Fibroblast of lung (primary cell): ENCODE measurements at regions not wholly inside any gene's neighbourhood (a gene's known extent, or its start where the extent isn't known, plus 50 kb on each side); places are given as distances from the start of the nearest gene placed in this dataset.

Experiments used
- DNase-seq, 2 donors: peaks; one replicate each; pipeline versions ENCODE4 v3.0.0 to v3.0.0-alpha.2; 2010; ENCODE audit warnings: low read depth in 2 of 2
- H2AFZ ChIP-seq: 2 replicates; pipeline ENCODE4 v1.5.1; 2012; ENCODE audit warnings: low read length, control low read depth, inconsistent platforms
- H3K27ac ChIP-seq: 2 replicates; pipeline ENCODE4 v1.5.1; 2011; ENCODE audit warnings: low read length, control low read depth; ENCODE audit not compliant: insufficient read depth
- H3K27me3 ChIP-seq: 2 replicates; pipeline ENCODE4 v1.5.1; 2011; ENCODE audit warnings: mild to moderate bottlenecking, low read length; ENCODE audit not compliant: control insufficient read depth, insufficient read depth
- H3K36me3 ChIP-seq: 2 replicates; pipeline ENCODE4 v1.5.1; 2011; ENCODE audit warnings: low read length; ENCODE audit not compliant: control insufficient read depth, insufficient read depth
- H3K4me1 ChIP-seq: 2 replicates; pipeline ENCODE4 v1.5.1; 2011; ENCODE audit warnings: low read length; ENCODE audit not compliant: control insufficient read depth, insufficient read depth; ENCODE audit errors: extremely low read depth
- H3K4me2 ChIP-seq: 2 replicates; pipeline ENCODE4 v1.5.1; 2011; ENCODE audit warnings: low read length, control low read depth; ENCODE audit not compliant: insufficient read depth; ENCODE audit errors: extremely low read depth
- H3K4me3 ChIP-seq, 4 experiments: fragments of 200-600 bp in 1 of 4; sonication (generic) in 1 of 4; replicated peaks in 1 of 4; 2 replicates each; pipeline ENCODE4 v1.5.1; 2011 to 2016; ENCODE audit warnings: low read length in 4 of 4, low read depth in 3 of 4, mild to moderate bottlenecking in 3 of 4, control low read depth in 2 of 4, inconsistent platforms in 1 of 4, mixed read lengths in 1 of 4; ENCODE audit not compliant: insufficient read depth in 1 of 4; ENCODE audit errors: control extremely low read depth in 1 of 4
- H3K79me2 ChIP-seq: 2 replicates; pipeline ENCODE4 v1.5.1; 2012; ENCODE audit warnings: mild to moderate bottlenecking, low read length, inconsistent platforms; ENCODE audit not compliant: control insufficient read depth, insufficient read depth
- H3K9ac ChIP-seq: 2 replicates; pipeline ENCODE4 v1.5.1; 2011; ENCODE audit warnings: mild to moderate bottlenecking, low read length, control low read depth; ENCODE audit not compliant: insufficient read depth
- H3K9me3 ChIP-seq: 2 replicates; pipeline ENCODE4 v1.5.1; 2012; ENCODE audit warnings: low read depth, low read length; ENCODE audit not compliant: control insufficient read depth, insufficient read depth
- H4K20me1 ChIP-seq: 2 replicates; pipeline ENCODE4 v1.5.1; 2011; ENCODE audit warnings: low read length; ENCODE audit not compliant: control insufficient read depth, insufficient read depth; ENCODE audit errors: extremely low read depth
- EZH2 ChIP-seq: IDR thresholded peaks from 2 replicates; pipeline ENCODE4 v1.5.1; 2012; ENCODE audit warnings: low read length, control low read depth, mild to moderate bottlenecking; ENCODE audit errors: missing control alignments
- TF ChIP-seq, protein P1 (sequence below), 2 donors: IDR thresholded peaks in 1 of 2; conservative IDR thresholded peaks in 1 of 2; 1 replicate in 1 of 2; 2 replicates in 1 of 2; pipeline ENCODE4 v1.5.1; 2011 to 2012; ENCODE audit warnings: low read length in 2 of 2, control low read depth in 1 of 2, inconsistent platforms in 1 of 2, low read depth in 1 of 2, mild to moderate bottlenecking in 1 of 2

DNA sequence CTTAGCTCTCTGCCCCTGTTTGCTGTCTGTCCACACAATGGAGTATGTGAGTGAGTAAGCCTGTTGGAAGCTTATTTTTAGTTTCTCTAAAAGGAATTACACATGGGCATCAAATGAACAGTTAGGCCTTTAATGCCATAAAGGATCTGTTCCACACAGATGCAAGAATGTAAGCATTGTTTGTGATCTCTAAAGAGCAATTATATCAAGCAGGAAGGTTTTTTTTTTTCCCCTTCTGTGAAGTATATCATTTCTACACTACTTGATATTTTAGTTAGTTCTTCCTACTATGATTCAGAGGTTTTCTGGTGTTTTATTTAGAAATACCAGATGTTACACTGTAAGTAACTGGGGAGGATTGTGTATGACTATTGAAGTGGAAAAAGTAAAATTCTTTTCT lies 627.5 kb downstream of the COL12A1 start:
- Histone ChIP-seq H3K4me3 (no peak overlapping the region), H3K9ac (no peak overlapping the region), H3K27ac (no peak overlapping the region), H3K9me3 (no peaks in the 10 kb centered on the region), H4K20me1 (no peaks in the 10 kb centered on the region), H2AFZ (no peak overlapping the region), H3K36me3 (no peaks in the 10 kb centered on the region), H3K79me2 (no peaks in the 10 kb centered on the region), H3K27me3 (no peaks in the 10 kb centered on the region), H3K4me1 (peaks cover 2% of the 10 kb centered on the region), H3K4me2 (no peak overlapping the region)
- DNase-seq: peak; percentile 75 to 85
- no peak for TF ChIP-seq EZH2
- TF ChIP-seq, protein P1, sequence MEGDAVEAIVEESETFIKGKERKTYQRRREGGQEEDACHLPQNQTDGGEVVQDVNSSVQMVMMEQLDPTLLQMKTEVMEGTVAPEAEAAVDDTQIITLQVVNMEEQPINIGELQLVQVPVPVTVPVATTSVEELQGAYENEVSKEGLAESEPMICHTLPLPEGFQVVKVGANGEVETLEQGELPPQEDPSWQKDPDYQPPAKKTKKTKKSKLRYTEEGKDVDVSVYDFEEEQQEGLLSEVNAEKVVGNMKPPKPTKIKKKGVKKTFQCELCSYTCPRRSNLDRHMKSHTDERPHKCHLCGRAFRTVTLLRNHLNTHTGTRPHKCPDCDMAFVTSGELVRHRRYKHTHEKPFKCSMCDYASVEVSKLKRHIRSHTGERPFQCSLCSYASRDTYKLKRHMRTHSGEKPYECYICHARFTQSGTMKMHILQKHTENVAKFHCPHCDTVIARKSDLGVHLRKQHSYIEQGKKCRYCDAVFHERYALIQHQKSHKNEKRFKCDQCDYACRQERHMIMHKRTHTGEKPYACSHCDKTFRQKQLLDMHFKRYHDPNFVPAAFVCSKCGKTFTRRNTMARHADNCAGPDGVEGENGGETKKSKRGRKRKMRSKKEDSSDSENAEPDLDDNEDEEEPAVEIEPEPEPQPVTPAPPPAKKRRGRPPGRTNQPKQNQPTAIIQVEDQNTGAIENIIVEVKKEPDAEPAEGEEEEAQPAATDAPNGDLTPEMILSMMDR (conservative IDR thresholded peaks at IDR 0.05 in 1 of 2, IDR thresholded peaks at IDR 0.05 in 1 of 2; ENCODE audit: low read depth in 1 of 2, low read length in 2 of 2): no peak

DNA sequence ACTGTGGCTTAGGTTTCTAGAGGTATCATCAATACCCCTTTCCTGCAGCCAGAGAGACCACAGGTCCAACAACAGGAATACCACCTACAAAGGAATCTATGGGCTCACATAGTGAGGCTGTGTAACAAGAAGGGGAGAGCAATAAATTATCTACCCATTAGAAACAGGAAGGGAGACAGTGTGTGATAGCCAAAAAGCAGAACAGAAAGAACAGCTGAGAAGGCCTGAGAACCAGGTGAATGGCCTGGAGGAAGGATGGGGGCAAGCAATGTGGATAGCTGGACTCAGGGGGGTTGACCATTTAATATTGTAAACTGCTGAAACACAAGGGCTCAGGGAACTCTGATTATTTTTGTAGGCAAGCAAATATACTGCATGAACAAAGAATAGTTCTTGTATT lies 628.2 kb downstream of the COL12A1 start:
- no peaks in the 10 kb centered on the region for H3K79me2 ChIP-seq
- no peak overlapping the region for H2AFZ ChIP-seq
- H3K4me3 ChIP-seq: no peak overlapping the region
- H3K4me1 ChIP-seq: peaks cover 2% of the 10 kb centered on the region
- H3K4me2 ChIP-seq: no peak overlapping the region
- H3K27ac ChIP-seq: no peak overlapping the region
- no peak overlapping the region for H3K9ac ChIP-seq
- H3K36me3 ChIP-seq: no peaks in the 10 kb centered on the region
- H4K20me1 ChIP-seq: no peaks in the 10 kb centered on the region
- H3K9me3 ChIP-seq: no peaks in the 10 kb centered on the region
- H3K27me3 ChIP-seq: no peaks in the 10 kb centered on the region
- TF ChIP-seq, protein P1 (conservative IDR thresholded peaks at IDR 0.05 in 1 of 2, IDR thresholded peaks at IDR 0.05 in 1 of 2; ENCODE audit: low read depth in 1 of 2, low read length in 2 of 2): no peak
- no peak for TF ChIP-seq EZH2
- peak in 1 of 2 donors; percentile 7 for DNase-seq

DNA sequence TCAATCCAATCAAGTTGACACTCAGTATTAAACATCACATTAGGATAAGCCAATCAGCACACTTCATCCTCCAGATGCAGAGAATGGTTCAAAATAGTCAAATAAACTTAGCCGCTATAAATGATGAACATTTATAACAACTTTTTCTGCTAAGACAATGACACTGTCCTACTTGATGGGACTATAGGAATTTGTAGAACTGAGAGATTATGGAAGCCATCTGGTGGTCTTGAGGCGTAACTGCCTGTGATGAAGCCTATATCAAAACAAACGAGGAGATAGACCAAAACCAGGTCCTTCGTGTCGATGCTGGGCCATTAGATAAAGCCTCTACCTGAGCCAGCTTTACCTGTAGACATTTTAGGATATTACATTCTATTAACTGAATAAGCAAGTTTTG lies 631.1 kb downstream of the COL12A1 start:
- Histone ChIP-seq H3K4me1 (peaks cover 2% of the 10 kb centered on the region), H3K36me3 (no peaks in the 10 kb centered on the region), H3K9ac (no peak overlapping the region), H3K9me3 (no peaks in the 10 kb centered on the region), H3K4me2 (no peak overlapping the region), H2AFZ (no peak overlapping the region), H3K79me2 (no peaks in the 10 kb centered on the region), H3K27me3 (no peaks in the 10 kb centered on the region), H3K27ac (no peak overlapping the region), H3K4me3 (no peak overlapping the region), H4K20me1 (no peaks in the 10 kb centered on the region)
- TF ChIP-seq EZH2: no peak
- TF ChIP-seq, protein P1 (conservative IDR thresholded peaks at IDR 0.05 in 1 of 2, IDR thresholded peaks at IDR 0.05 in 1 of 2; ENCODE audit: low read depth in 1 of 2, low read length in 2 of 2): peak; percentile 59 to 73
- DNase-seq: peak; percentile 14 to 59
